SK-N-MC (cell line): ENCODE measurements at regions not wholly inside any gene's neighbourhood (a gene's known extent, or its start where the extent isn't known, plus 50 kb on each side); places are given as distances from the start of the nearest gene placed in this dataset.
A peak's percentile ranks its signal among the peaks of the same experiment; 100 is the strongest.
"Not testable (repeated sequence)": the region's sequence is repeated elsewhere in the genome, so short reads cannot be mapped to it uniquely, and the experiment has no call there.

Source experiments
- DNase-seq: peaks from one replicate; pipeline ENCODE4 v3.0.0-alpha.2; 2011; ENCODE audit warnings: low read depth, low spot score
- H3K27ac ChIP-seq: fragments of 200-600 bp; sonication (generic); 2 replicates; pipeline ENCODE4 v1.5.1; 2016; ENCODE audit warnings: mixed run types
- H3K36me3 ChIP-seq: fragments of 200-600 bp; sonication (generic); 2 replicates; pipeline ENCODE4 v1.6.1; 2017; ENCODE audit warnings: antibody characterized with exemption, low read length, mixed read lengths; ENCODE audit not compliant: insufficient read depth
- H3K4me3 ChIP-seq: fragments of 200-600 bp; sonication (generic); 2 replicates; pipeline ENCODE4 v1.5.1; 2016
- H3K9ac ChIP-seq: fragments of 200-600 bp; sonication (generic); 2 replicates; pipeline ENCODE4 v1.8.0; 2017; ENCODE audit warnings: mixed run types, mixed read lengths; ENCODE audit not compliant: insufficient read length
- H3K9me3 ChIP-seq: fragments of 200-600 bp; sonication (generic); 2 replicates; pipeline ENCODE4 v1.6.1; 2017; ENCODE audit warnings: low read depth, mild to moderate bottlenecking, antibody characterized with exemption, low read length, moderate library complexity, mixed read lengths
- EZH2 ChIP-seq: fragments of 200-600 bp; sonication (generic); IDR thresholded peaks from one replicate; pipeline ENCODE4 v1.6.1; 2017; ENCODE audit warnings: antibody characterized with exemption
- FOXP2 ChIP-seq: optimal IDR thresholded peaks from 2 replicates; pipeline ENCODE3; 2011; ENCODE audit warnings: mild to moderate bottlenecking, moderate library complexity; ENCODE audit not compliant: insufficient read depth; ENCODE audit errors: extremely low read length, control extremely low read depth
- POLR2AphosphoS5 ChIP-seq: IDR thresholded peaks from 2 replicates; pipeline ENCODE4 v1.6.1; 2012; ENCODE audit warnings: mild to moderate bottlenecking, low read depth, low read length, borderline replicate concordance

- H3K36me3 ChIP-seq, H3K4me3 ChIP-seq, H3K9ac ChIP-seq, H3K9me3 ChIP-seq, H3K27ac ChIP-seq, DNase-seq: not testable (repeated sequence)
Measured at GRCh38 chr2:132220589-132220988, 58.8 kb upstream of the ANKRD30BL start.

DNA sequence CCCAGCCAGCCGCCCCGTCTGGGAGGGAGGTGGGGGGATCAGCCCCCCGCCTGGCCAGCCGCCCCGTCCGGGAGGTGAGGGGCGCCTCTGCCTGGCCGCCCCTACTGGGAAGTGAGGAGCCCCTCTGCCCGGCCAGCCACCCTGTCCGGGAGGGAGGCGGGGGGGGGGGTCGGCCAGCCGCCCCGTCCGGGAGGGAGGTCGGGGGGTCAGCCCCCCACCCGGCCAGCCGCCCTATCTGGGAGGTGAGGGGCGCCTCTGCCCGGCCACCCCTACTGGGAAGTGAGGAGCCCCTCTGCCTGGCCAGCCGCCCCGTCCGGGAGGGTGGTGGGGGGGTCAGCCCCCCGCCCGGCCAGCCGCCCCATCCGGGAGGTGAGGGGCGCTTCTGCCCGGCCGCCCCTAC lies 60.1 kb upstream of the ANKRD30BL start:
- not testable (repeated sequence) for DNase-seq

DNA sequence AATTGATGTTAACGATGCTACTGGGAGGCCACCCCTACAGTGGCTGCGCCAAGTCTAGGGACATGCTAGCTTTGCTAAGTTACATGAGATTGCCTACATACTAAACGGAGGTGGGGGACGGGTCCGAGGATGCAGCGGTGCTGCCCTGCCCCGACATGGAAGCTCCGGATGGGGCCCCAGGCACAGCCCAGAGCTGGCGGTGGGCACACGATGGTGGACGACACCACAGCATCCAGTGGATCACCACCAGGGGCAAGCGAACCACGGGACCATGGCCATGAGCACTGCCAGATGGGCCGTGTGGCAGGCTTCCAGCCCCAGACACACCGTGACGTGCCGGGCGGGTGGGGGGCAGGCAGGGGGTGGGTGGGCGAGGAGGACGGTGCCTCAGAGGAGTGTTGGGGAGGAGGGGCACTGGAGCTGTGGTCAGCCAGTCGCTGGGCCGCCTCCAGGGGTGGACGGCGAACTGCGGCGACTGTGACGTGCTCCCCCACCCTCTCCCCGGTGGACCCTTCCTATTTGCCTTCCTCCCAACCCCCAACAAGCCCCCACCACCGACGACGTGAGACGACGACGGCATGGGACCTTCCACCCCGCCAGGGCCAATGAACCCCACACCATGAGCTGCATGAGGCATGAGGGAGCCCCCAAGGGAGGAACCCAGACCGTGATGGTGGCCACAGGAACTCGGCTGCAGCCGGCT lies 90.6 kb upstream of the ANKRD30BL start:
- no peak overlapping the region for H3K27ac ChIP-seq
- no peak for DNase-seq
- no peaks in the 10 kb centered on the region for H3K36me3 ChIP-seq
- H3K9me3 ChIP-seq: no peaks in the 10 kb centered on the region
- TF ChIP-seq FOXP2 (no peak), POLR2AphosphoS5 (no peak), EZH2 (no peak)
- no peak overlapping the region for H3K9ac ChIP-seq
- H3K4me3 ChIP-seq: no peak overlapping the region

More for the DNA sequence above, 60.1 kb upstream of the ANKRD30BL start:
- not testable (repeated sequence) for H3K36me3 ChIP-seq, H3K27ac ChIP-seq, H3K4me3 ChIP-seq, H3K9ac ChIP-seq, H3K9me3 ChIP-seq

GRCh38 chr2:132252894-132253264 lies 91.1 kb upstream of the ANKRD30BL start:
- no peak for DNase-seq
- H3K27ac ChIP-seq: no peak overlapping the region
- H3K36me3 ChIP-seq: no peaks in the 10 kb centered on the region
- no peak overlapping the region for H3K4me3 ChIP-seq
- no peak overlapping the region for H3K9ac ChIP-seq
- no peak for TF ChIP-seq POLR2AphosphoS5
- no peak for TF ChIP-seq EZH2
- TF ChIP-seq FOXP2: no peak
- H3K9me3 ChIP-seq: no peaks in the 10 kb centered on the region

- Histone ChIP-seq H3K27ac (no peak overlapping the region), H3K4me3 (no peak overlapping the region), H3K9me3 (no peaks in the 10 kb centered on the region), H3K36me3 (no peaks in the 10 kb centered on the region), H3K9ac (no peak overlapping the region)
- TF ChIP-seq EZH2: no peak
- no peak for TF ChIP-seq FOXP2
- no peak for TF ChIP-seq POLR2AphosphoS5
- DNase-seq: no peak
Measured at GRCh38 chr2:132253496-132254305, 91.9 kb upstream of the ANKRD30BL start.

DNA sequence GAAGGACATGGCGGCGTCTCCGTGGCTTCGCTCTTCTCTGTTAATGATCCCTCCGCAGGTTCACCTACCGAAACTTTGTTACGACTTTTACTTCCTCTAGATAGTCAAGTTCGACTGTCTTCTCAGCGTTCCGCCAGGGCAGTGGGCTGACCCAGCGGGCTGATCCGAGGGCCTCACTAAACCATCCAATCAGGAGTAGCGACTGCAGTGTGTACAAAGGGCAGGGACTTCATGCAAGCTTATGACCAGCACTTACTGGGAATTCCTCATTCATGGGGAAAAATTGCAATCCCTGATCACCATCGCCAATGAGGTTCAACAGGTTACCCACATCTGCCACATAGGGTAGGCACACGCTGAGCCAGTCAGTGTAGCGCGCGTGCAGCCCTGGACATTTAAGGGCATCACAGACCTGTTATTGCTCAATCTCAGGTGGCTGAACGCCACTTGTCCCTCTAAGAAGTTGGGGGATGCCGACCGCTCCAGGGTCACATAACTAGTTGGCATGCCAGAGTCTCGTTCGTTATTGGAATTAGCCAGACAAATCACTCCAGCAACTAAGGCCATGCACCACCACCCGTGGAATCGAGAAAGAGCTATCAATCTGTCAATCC lies 92.7 kb upstream of the ANKRD30BL start:
- not testable (repeated sequence) for DNase-seq, H3K9ac ChIP-seq, H3K9me3 ChIP-seq, H3K27ac ChIP-seq, H3K4me3 ChIP-seq, H3K36me3 ChIP-seq

DNA sequence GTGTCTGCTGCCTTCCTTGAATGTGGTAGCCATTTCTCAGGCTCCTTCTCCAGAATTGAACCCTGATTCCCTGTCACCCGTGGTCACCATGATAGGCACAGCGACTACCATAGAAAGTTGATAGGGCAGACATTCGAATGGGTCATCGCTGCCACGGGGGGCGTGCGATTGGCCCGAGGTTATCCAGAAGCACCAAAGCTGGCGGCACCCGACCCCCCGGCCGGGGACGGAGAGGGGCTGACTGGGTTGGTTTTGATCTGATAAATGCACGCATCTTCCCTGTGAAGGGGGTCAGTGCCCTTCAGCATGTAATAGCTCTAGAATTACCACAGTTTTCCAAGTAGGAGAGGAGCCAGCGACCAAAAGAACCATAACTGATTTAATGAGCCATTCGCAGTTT lies 94.0 kb upstream of the ANKRD30BL start:
- Histone ChIP-seq H3K9ac (no peak overlapping the region), H3K27ac (no peak overlapping the region), H3K9me3 (no peaks in the 10 kb centered on the region), H3K4me3 (no peak overlapping the region), H3K36me3 (no peaks in the 10 kb centered on the region)
- DNase-seq: no peak
- TF ChIP-seq FOXP2: no peak

DNA sequence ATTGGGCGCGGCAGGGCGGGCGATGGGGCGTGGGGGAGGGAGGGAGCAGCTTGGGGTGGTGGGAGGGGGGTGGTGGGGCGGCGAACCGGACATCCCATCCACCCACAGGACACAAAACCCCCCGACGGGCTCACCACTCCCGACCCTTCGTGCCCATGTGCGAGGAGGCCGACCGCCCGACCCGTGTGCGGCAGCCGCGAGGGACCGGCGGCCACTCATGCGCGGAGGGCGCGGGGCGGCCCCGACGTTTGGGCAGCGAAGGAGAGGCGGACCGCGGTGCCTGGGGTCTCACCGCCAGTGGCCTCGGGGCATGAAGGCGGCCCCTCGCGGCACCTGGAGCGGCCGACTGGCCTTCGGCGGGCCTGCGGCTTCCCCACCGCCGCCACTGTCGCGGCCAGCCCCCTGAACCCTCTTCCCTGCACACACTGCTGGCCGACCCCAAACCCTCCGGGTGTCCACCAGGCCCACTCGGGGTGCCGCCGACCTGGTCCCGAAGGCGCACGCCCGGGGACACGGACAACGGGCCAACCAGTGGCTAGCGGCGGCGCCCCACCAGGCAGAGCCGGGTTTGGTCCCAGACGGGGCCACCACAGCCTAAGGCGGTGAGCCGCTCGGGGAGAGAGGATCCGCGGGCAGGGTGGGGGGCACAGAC lies 94.6 kb upstream of the ANKRD30BL start:
- no peak overlapping the region for H3K4me3 ChIP-seq

DNA sequence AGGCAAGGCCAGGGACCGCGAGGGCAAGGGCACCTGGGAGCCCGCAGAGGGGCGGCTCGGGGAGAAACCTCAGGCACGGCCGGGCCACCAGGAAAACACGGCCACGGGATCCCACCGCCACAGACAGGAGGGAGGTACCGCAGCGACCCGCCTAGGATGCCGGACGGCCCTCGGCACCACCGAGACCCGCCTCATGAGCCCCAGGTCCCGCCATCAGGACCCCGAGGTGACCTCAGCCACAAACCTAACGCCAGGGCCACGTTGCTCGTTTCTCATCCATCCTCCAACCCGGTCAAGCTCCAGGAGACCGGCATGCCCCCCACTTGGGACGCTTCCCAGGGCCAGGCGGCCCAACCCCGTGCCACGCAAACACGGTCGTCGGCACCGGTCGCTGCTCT lies 95.2 kb upstream of the ANKRD30BL start:
- peak overlapping the region; percentile 43 for H3K4me3 ChIP-seq
- not testable (repeated sequence) for H3K9me3 ChIP-seq, H3K27ac ChIP-seq, H3K9ac ChIP-seq, H3K36me3 ChIP-seq, DNase-seq

More for the DNA sequence above, 94.6 kb upstream of the ANKRD30BL start:
- DNase-seq: no peak
- Histone ChIP-seq H3K27ac (no peak overlapping the region), H3K9ac (no peak overlapping the region), H3K36me3 (no peaks in the 10 kb centered on the region), H3K9me3 (no peaks in the 10 kb centered on the region)
- TF ChIP-seq FOXP2 (no peak), EZH2 (no peak), POLR2AphosphoS5 (no peak)

GRCh38 chr2:132257301-132258171 lies 95.8 kb upstream of the ANKRD30BL start:
- DNase-seq, H3K36me3 ChIP-seq, H3K27ac ChIP-seq, H3K9ac ChIP-seq, H3K9me3 ChIP-seq: not testable (repeated sequence)
- H3K4me3 ChIP-seq: peak overlapping the region; percentile 43

- H3K27ac ChIP-seq, DNase-seq, H3K9me3 ChIP-seq, H3K36me3 ChIP-seq, H3K4me3 ChIP-seq, H3K9ac ChIP-seq: not testable (repeated sequence)
Measured at GRCh38 chr2:132259276-132259675, 97.5 kb upstream of the ANKRD30BL start.

DNA sequence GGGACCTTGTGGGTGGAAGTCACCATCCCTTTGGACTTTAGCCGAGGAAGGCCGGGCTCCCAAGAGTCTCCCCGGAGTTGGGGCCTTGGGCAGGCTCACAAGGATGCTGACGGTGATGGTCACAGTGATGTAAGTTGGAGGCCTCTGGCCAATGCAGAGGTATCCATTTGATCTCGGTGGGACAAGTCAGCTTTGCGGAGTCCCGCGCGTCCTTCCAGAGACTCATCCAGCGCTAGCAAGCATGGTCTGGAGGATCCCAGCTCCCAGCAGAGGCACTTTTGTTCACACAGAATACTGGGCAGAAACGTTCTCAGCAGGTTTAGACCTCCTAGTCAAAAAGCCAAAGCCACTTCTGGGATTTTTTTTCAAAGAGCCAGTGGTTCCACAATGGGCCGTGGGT lies 103.8 kb upstream of the ANKRD30BL start:
- not testable (repeated sequence) for H3K36me3 ChIP-seq, H3K9me3 ChIP-seq, H3K4me3 ChIP-seq, H3K9ac ChIP-seq, H3K27ac ChIP-seq, DNase-seq
